Sigmoid colon (tissue), 6 donors: ENCODE measurements at regions not wholly inside any gene's neighbourhood (a gene's known extent, or its start where the extent isn't known, plus 50 kb on each side); places are given as distances from the start of the nearest gene placed in this dataset.

Experiments used
- DNase-seq: peaks from one replicate; pipeline ENCODE4 v3.0.0-alpha.2; 2019
- H3K27ac ChIP-seq, 4 donors: fragments of 200-600 bp; sonication (generic); one replicate each; pipeline ENCODE4 v1.5.1; 2016 to 2019; ENCODE audit warnings: mild to moderate bottlenecking in 1 of 4
- H3K27me3 ChIP-seq, 3 donors: fragments of 200-600 bp; sonication (generic); one replicate each; pipeline ENCODE4 v1.5.1; 2019; ENCODE audit warnings: mild to moderate bottlenecking in 1 of 3
- H3K36me3 ChIP-seq, 4 donors: fragments of 200-600 bp; sonication (generic); one replicate each; pipeline ENCODE4 v1.5.1; 2016 to 2019
- H3K4me1 ChIP-seq, 4 donors: fragments of 200-600 bp; sonication (generic); one replicate each; pipeline ENCODE4 v1.5.1; 2017 to 2019
- H3K4me3 ChIP-seq, 4 donors: fragments of 200-600 bp; sonication (generic); one replicate each; pipeline ENCODE4 v1.5.1; 2017 to 2019; ENCODE audit warnings: mild to moderate bottlenecking in 2 of 4, moderate library complexity in 1 of 4
- H3K9me3 ChIP-seq, 4 donors: fragments of 200-600 bp in 3 of 4; sonication (generic) in 3 of 4; one replicate each; pipeline versions ENCODE4 v1.5.1 to v1.6.1; 2013 to 2019
- CTCF ChIP-seq, 4 experiments: fragments of 450-650 bp in 3 of 4; fragments of 200-600 bp in 1 of 4; IDR thresholded peaks; one replicate each; pipeline ENCODE4 v1.5.1; 2016 to 2019; ENCODE audit warnings: antibody characterized with exemption in 4 of 4, mild to moderate bottlenecking in 3 of 4, moderate library complexity in 2 of 4
- EP300 ChIP-seq, 4 donors: sonication (generic); formaldehyde crosslinking; IDR thresholded peaks; one replicate each; pipeline ENCODE4 v1.6.1; 2017; ENCODE audit warnings: antibody characterized with exemption in 4 of 4
- POLR2A ChIP-seq, 2 donors: fragments of 450-650 bp; IDR thresholded peaks; one replicate each; pipeline ENCODE4 v1.6.1; 2016; ENCODE audit warnings: antibody characterized with exemption in 2 of 2, mild to moderate bottlenecking in 2 of 2, moderate library complexity in 2 of 2
- POLR2AphosphoS5 ChIP-seq, 4 donors: sonication (generic); formaldehyde crosslinking; IDR thresholded peaks; one replicate each; pipeline ENCODE4 v1.6.1; 2017; ENCODE audit warnings: antibody characterized with exemption in 4 of 4
- WGBS, 2 donors: extraction: QIAGEN DNeasy Blood & Tissue Kit; methylation state at CpG; one replicate each; pipeline ENCODE4 v1.1.7; 2013; 5-methylcytosine and 5-hydroxymethylcytosine counted together
- intact Hi-C: fragments of 100-400 bp; cut with DNase I; formaldehyde crosslinking; loops from one replicate; pipeline ENCODE4 v1.15.1; 2023
- donor health status: healthy with polysubstance abuse.
- donor health status: healthy.

GRCh38 chr2:172372436-172372835, 55.0 kb upstream of the ITGA6 start:
- DNase-seq = no peak
- Histone ChIP-seq H3K27me3 (no peaks in the 10 kb centered on the region), H3K4me3 (no peak overlapping the region), H3K27ac (no peak overlapping the region), H3K4me1 (no peaks in the 10 kb centered on the region), H3K9me3 (peaks cover 0 to 3% (median 0%) of the 10 kb centered on the region in 4 donors), H3K36me3 (no peaks in the 10 kb centered on the region)
- TF ChIP-seq CTCF (IDR thresholded peaks at IDR 0.05) (no peak), EP300 (IDR thresholded peaks at IDR 0.05) (no peak), POLR2AphosphoS5 (IDR thresholded peaks at IDR 0.05) (no peak), POLR2A (IDR thresholded peaks at IDR 0.05) (no peak)
- intact Hi-C loops = no loop called here

- no peaks in the 10 kb centered on the region for H3K27me3 ChIP-seq
- DNase-seq = no peak
- no peaks in the 10 kb centered on the region for H3K4me1 ChIP-seq
- H3K9me3 ChIP-seq = peaks cover 0 to 3% (median 0%) of the 10 kb centered on the region in 4 donors
- intact Hi-C loops = no loop called here
- 84 to 85% methylated on average over 5 of the region's 5 CpGs for WGBS, 2 donors
- no peak overlapping the region for H3K4me3 ChIP-seq
- no peaks in the 10 kb centered on the region for H3K36me3 ChIP-seq
- no peak for TF ChIP-seq POLR2A (IDR thresholded peaks at IDR 0.05)
- no peak for TF ChIP-seq EP300 (IDR thresholded peaks at IDR 0.05)
- no peak for TF ChIP-seq POLR2AphosphoS5 (IDR thresholded peaks at IDR 0.05)
- no peak for TF ChIP-seq CTCF (IDR thresholded peaks at IDR 0.05)
- H3K27ac ChIP-seq = no peak overlapping the region
Observed at GRCh38 chr2:172373076-172373475, 54.3 kb upstream of the ITGA6 start.

- H3K9me3 ChIP-seq = peaks cover 0 to 2% (median 0%) of the 10 kb centered on the region in 4 donors
- 84 to 90% methylated on average over 3 of the region's 3 CpGs for WGBS, 2 donors
- TF ChIP-seq POLR2A (IDR thresholded peaks at IDR 0.05) (no peak), CTCF (IDR thresholded peaks at IDR 0.05) (no peak), EP300 (IDR thresholded peaks at IDR 0.05) (no peak), POLR2AphosphoS5 (IDR thresholded peaks at IDR 0.05) (no peak)
- intact Hi-C loops = no loop called here
- H3K27ac ChIP-seq = no peak overlapping the region
- H3K36me3 ChIP-seq = no peaks in the 10 kb centered on the region
- H3K27me3 ChIP-seq = no peaks in the 10 kb centered on the region
- H3K4me3 ChIP-seq = no peak overlapping the region
- no peaks in the 10 kb centered on the region for H3K4me1 ChIP-seq
- no peak for DNase-seq
Observed at GRCh38 chr2:172373766-172374165, 53.6 kb upstream of the ITGA6 start.

- Histone ChIP-seq H3K27me3 (no peaks in the 10 kb centered on the region), H3K4me3 (no peak overlapping the region), H3K36me3 (no peaks in the 10 kb centered on the region), H3K9me3 (no peaks in the 10 kb centered on the region), H3K27ac (no peak overlapping the region), H3K4me1 (no peaks in the 10 kb centered on the region)
- intact Hi-C loops = no loop called here
- no peak for TF ChIP-seq POLR2AphosphoS5 (IDR thresholded peaks at IDR 0.05)
- no peak for TF ChIP-seq POLR2A (IDR thresholded peaks at IDR 0.05)
- no peak for TF ChIP-seq EP300 (IDR thresholded peaks at IDR 0.05)
- no peak for TF ChIP-seq CTCF (IDR thresholded peaks at IDR 0.05)
- WGBS, 2 donors = 51 to 82% methylated on average over 7 of the region's 7 CpGs
- no peak for DNase-seq
Observed at GRCh38 chr2:172374318-172375240, 52.8 kb upstream of the ITGA6 start.
